H1 (cell line): ENCODE measurements at regions not wholly inside any gene's neighbourhood (a gene's known extent, or its start where the extent isn't known, plus 50 kb on each side); places are given as distances from the start of the nearest gene placed in this dataset.

ENCODE experiments used
- CEBPB ChIP-seq: IDR thresholded peaks from 2 replicates; pipeline ENCODE4 v1.6.1; 2012; ENCODE audit warnings: low read depth, low read length
- CHD2 ChIP-seq: IDR thresholded peaks from 2 replicates; pipeline ENCODE4 v1.6.1; 2012; ENCODE audit warnings: low read length, improper control_type of control experiment
- GTF2F1 ChIP-seq: IDR thresholded peaks from 2 replicates; pipeline ENCODE4 v1.6.1; 2012; ENCODE audit warnings: low read depth, low read length, improper control_type of control experiment, borderline replicate concordance
- KDM5A ChIP-seq: fragments of 200-600 bp; IDR thresholded peaks from 2 replicates; pipeline ENCODE4 v1.7.1; 2012; ENCODE audit warnings: mild to moderate bottlenecking, low read length, inconsistent platforms, mixed read lengths
- POU5F1 ChIP-seq: IDR thresholded peaks from 2 replicates; pipeline ENCODE4 v1.6.1; 2011; ENCODE audit warnings: low read depth, mild to moderate bottlenecking, low read length, moderate library complexity
- SIN3A ChIP-seq, 2 experiments: IDR thresholded peaks in 1 of 2; conservative IDR thresholded peaks in 1 of 2; 2 replicates each; pipeline ENCODE4 v1.6.1; 2011 to 2012; ENCODE audit warnings: low read length in 2 of 2, improper control_type of control experiment in 1 of 2, low read depth in 1 of 2, mild to moderate bottlenecking in 1 of 2
- SP1 ChIP-seq: IDR thresholded peaks from 2 replicates; pipeline ENCODE4 v1.6.1; 2011; ENCODE audit warnings: low read depth, low read length
- TEAD4 ChIP-seq: IDR thresholded peaks from 2 replicates; pipeline ENCODE4 v1.6.1; 2012; ENCODE audit warnings: low read depth, low read length, inconsistent platforms, mixed read lengths
- TF ChIP-seq, protein P1 (sequence below): fragments of 300-600 bp; sonication (generic); IDR thresholded peaks from 2 replicates; pipeline ENCODE4 v1.7.1; 2012; ENCODE audit warnings: low read length, moderate library complexity, mild to moderate bottlenecking, inconsistent platforms; ENCODE audit not compliant: insufficient replicate concordance
- TF ChIP-seq, protein P2 (sequence below): IDR thresholded peaks from 2 replicates; pipeline ENCODE4 v1.6.1; 2012; ENCODE audit warnings: inconsistent platforms

DNA sequence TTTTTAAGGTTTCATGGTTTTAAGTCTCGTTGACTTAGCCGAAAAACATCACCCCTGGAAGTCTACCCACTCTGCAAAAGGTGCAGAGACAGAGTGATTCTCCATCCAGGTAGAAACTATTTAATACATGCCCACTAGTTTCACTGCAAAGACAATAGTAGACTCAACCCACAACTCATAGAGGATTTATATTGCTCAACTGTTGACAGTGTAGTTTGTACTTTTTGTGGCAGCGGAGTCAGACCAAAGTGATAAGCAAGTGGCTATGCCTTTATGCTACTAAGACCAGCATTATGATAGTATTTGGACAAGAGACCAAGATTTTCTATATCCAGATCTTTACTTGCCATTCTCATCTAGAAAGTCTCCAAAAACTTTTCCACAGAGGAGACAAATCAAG is 98.8 kb upstream of the ZBTB20 start (continued):
- TF ChIP-seq, protein P1, sequence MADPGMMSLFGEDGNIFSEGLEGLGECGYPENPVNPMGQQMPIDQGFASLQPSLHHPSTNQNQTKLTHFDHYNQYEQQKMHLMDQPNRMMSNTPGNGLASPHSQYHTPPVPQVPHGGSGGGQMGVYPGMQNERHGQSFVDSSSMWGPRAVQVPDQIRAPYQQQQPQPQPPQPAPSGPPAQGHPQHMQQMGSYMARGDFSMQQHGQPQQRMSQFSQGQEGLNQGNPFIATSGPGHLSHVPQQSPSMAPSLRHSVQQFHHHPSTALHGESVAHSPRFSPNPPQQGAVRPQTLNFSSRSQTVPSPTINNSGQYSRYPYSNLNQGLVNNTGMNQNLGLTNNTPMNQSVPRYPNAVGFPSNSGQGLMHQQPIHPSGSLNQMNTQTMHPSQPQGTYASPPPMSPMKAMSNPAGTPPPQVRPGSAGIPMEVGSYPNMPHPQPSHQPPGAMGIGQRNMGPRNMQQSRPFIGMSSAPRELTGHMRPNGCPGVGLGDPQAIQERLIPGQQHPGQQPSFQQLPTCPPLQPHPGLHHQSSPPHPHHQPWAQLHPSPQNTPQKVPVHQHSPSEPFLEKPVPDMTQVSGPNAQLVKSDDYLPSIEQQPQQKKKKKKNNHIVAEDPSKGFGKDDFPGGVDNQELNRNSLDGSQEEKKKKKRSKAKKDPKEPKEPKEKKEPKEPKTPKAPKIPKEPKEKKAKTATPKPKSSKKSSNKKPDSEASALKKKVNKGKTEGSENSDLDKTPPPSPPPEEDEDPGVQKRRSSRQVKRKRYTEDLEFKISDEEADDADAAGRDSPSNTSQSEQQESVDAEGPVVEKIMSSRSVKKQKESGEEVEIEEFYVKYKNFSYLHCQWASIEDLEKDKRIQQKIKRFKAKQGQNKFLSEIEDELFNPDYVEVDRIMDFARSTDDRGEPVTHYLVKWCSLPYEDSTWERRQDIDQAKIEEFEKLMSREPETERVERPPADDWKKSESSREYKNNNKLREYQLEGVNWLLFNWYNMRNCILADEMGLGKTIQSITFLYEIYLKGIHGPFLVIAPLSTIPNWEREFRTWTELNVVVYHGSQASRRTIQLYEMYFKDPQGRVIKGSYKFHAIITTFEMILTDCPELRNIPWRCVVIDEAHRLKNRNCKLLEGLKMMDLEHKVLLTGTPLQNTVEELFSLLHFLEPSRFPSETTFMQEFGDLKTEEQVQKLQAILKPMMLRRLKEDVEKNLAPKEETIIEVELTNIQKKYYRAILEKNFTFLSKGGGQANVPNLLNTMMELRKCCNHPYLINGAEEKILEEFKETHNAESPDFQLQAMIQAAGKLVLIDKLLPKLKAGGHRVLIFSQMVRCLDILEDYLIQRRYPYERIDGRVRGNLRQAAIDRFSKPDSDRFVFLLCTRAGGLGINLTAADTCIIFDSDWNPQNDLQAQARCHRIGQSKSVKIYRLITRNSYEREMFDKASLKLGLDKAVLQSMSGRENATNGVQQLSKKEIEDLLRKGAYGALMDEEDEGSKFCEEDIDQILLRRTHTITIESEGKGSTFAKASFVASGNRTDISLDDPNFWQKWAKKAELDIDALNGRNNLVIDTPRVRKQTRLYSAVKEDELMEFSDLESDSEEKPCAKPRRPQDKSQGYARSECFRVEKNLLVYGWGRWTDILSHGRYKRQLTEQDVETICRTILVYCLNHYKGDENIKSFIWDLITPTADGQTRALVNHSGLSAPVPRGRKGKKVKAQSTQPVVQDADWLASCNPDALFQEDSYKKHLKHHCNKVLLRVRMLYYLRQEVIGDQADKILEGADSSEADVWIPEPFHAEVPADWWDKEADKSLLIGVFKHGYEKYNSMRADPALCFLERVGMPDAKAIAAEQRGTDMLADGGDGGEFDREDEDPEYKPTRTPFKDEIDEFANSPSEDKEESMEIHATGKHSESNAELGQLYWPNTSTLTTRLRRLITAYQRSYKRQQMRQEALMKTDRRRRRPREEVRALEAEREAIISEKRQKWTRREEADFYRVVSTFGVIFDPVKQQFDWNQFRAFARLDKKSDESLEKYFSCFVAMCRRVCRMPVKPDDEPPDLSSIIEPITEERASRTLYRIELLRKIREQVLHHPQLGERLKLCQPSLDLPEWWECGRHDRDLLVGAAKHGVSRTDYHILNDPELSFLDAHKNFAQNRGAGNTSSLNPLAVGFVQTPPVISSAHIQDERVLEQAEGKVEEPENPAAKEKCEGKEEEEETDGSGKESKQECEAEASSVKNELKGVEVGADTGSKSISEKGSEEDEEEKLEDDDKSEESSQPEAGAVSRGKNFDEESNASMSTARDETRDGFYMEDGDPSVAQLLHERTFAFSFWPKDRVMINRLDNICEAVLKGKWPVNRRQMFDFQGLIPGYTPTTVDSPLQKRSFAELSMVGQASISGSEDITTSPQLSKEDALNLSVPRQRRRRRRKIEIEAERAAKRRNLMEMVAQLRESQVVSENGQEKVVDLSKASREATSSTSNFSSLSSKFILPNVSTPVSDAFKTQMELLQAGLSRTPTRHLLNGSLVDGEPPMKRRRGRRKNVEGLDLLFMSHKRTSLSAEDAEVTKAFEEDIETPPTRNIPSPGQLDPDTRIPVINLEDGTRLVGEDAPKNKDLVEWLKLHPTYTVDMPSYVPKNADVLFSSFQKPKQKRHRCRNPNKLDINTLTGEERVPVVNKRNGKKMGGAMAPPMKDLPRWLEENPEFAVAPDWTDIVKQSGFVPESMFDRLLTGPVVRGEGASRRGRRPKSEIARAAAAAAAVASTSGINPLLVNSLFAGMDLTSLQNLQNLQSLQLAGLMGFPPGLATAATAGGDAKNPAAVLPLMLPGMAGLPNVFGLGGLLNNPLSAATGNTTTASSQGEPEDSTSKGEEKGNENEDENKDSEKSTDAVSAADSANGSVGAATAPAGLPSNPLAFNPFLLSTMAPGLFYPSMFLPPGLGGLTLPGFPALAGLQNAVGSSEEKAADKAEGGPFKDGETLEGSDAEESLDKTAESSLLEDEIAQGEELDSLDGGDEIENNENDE, result no peak
- TF ChIP-seq KDM5A, result no peak
- TF ChIP-seq SIN3A (conservative IDR thresholded peaks at IDR 0.05 in 1 of 2, IDR thresholded peaks at IDR 0.05 in 1 of 2; ENCODE audit: low read depth in 1 of 2, low read length in 2 of 2), result no peak
- TF ChIP-seq GTF2F1, result no peak
- no peak for TF ChIP-seq POU5F1
- no peak for TF ChIP-seq TEAD4
- TF ChIP-seq, protein P2, sequence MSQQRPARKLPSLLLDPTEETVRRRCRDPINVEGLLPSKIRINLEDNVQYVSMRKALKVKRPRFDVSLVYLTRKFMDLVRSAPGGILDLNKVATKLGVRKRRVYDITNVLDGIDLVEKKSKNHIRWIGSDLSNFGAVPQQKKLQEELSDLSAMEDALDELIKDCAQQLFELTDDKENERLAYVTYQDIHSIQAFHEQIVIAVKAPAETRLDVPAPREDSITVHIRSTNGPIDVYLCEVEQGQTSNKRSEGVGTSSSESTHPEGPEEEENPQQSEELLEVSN, result no peak
- TF ChIP-seq CHD2, result no peak
- TF ChIP-seq SP1, result no peak
- no peak for TF ChIP-seq CEBPB
- TF ChIP-seq, all 59 proteins: peak for 0
